ENCODE measurements at regions not wholly inside any gene's neighbourhood (a gene's known extent, or its start where the extent isn't known, plus 50 kb on each side); places are given as distances from the start of the nearest gene placed in this dataset.
"Not testable (repeated sequence)": the region's sequence is repeated elsewhere in the genome, so short reads cannot be mapped to it uniquely, and the experiment has no call there.

GRCh38 chr6:164087211-164087610 is 672.7 kb downstream of the QKI start:
- no peak for DNase-seq (ENCODE audit: low read depth in 1 of 2, low spot score in 1 of 2)

GRCh38 chr6:164086076-164086887 is 671.8 kb downstream of the QKI start:
- no peak for DNase-seq (ENCODE audit: low read depth in 1 of 2, low spot score in 1 of 2)

- DNase-seq (ENCODE audit: low read depth in 1 of 2, low spot score in 1 of 2) = no peak
These were observed 670.9 kb downstream of the QKI start for GRCh38 chr6:164085091-164086075.

- DNase-seq (ENCODE audit: low read depth in 1 of 2, low spot score in 1 of 2) = no peak
These were observed 664.7 kb downstream of the QKI start for GRCh38 chr6:164079275-164079600.

GRCh38 chr6:164078532-164079274 is 664.2 kb downstream of the QKI start:
- DNase-seq (ENCODE audit: low read depth in 1 of 2, low spot score in 1 of 2) = no peak

- DNase-seq (ENCODE audit: low read depth in 1 of 2, low spot score in 1 of 2) = not testable (repeated sequence)
These were observed 662.5 kb downstream of the QKI start for GRCh38 chr6:164076818-164077532.

- DNase-seq (ENCODE audit: low read depth in 1 of 2, low spot score in 1 of 2) = no peak
These were observed 661.6 kb downstream of the QKI start for GRCh38 chr6:164075981-164076615.

- DNase-seq (ENCODE audit: low read depth in 1 of 2, low spot score in 1 of 2) = no peak
These were observed 657.7 kb downstream of the QKI start for GRCh38 chr6:164072240-164072666.

- no peak for DNase-seq (ENCODE audit: low read depth in 1 of 2, low spot score in 1 of 2)
These were observed 655.0 kb downstream of the QKI start for GRCh38 chr6:164069350-164069990.

- DNase-seq (ENCODE audit: low read depth in 1 of 2, low spot score in 1 of 2) = no peak
These were observed 654.0 kb downstream of the QKI start for GRCh38 chr6:164068527-164068926.

- no peak for DNase-seq (ENCODE audit: low read depth in 1 of 2, low spot score in 1 of 2)
These were observed 652.2 kb downstream of the QKI start for GRCh38 chr6:164066766-164067165.

- DNase-seq (ENCODE audit: low read depth in 1 of 2, low spot score in 1 of 2) = no peak
These were observed 651.8 kb downstream of the QKI start for GRCh38 chr6:164066335-164066734.

- DNase-seq (ENCODE audit: low read depth in 1 of 2, low spot score in 1 of 2) = no peak
These were observed 648.8 kb downstream of the QKI start for GRCh38 chr6:164063346-164063745.

- DNase-seq (ENCODE audit: low read depth in 1 of 2, low spot score in 1 of 2) = no peak
These were observed 648.4 kb downstream of the QKI start for GRCh38 chr6:164062872-164063271.

- DNase-seq (ENCODE audit: low read depth in 1 of 2, low spot score in 1 of 2) = no peak
These were observed 643.4 kb downstream of the QKI start for GRCh38 chr6:164057876-164058275.

- DNase-seq (ENCODE audit: low read depth in 1 of 2, low spot score in 1 of 2) = no peak
These were observed 636.9 kb downstream of the QKI start for GRCh38 chr6:164051427-164051826.

- DNase-seq (ENCODE audit: low read depth in 1 of 2, low spot score in 1 of 2) = no peak
These were observed 635.0 kb downstream of the QKI start for GRCh38 chr6:164049517-164049988.

GRCh38 chr6:164048840-164049516 is 634.5 kb downstream of the QKI start:
- no peak for DNase-seq (ENCODE audit: low read depth in 1 of 2, low spot score in 1 of 2)

- DNase-seq (ENCODE audit: low read depth in 1 of 2, low spot score in 1 of 2) = no peak
These were observed 630.6 kb downstream of the QKI start for GRCh38 chr6:164045082-164045481.

All from activated CD4-positive, alpha-beta T cell treated with anti-CD3 and anti-CD28 coated beads, Interleukin-2, amount 50 U/mL, for 24 hours (primary cell).